ENCODE measurements at regions not wholly inside any gene's neighbourhood (a gene's known extent, or its start where the extent isn't known, plus 50 kb on each side); places are given as distances from the start of the nearest gene placed in this dataset.

DNA sequence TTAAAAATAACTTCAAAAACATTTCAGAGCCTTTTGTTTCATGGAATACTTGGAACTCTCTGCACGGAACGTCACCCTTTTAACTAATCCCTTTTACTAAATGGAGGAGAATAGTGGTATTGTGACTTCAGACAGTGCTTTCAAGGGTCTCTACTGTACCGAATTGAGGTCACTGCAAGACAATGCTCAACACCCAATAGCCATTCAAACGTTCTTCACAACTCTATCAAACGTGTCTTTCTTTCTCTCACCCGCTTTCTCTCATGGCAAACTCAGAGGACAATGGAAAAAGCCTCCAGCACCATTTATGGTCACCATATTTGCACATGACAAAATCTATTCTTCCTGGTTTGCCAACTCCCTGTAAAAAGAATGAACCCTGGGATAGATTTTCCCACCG, 132.1 kb upstream of the SOX5 start:
- TF ChIP-seq MXI1 (conservative IDR thresholded peaks at IDR 0.05; ENCODE audit: poor library complexity, severe bottlenecking): no peak
- TF ChIP-seq CTCF (IDR thresholded peaks at IDR 0.05; ENCODE audit: poor library complexity, severe bottlenecking): no peak
- no peak for TF ChIP-seq TAF1 (IDR thresholded peaks at IDR 0.05; ENCODE audit: low read depth)
- no peak for TF ChIP-seq POLR2AphosphoS5 (IDR thresholded peaks at IDR 0.05)
- TF ChIP-seq, protein P1, sequence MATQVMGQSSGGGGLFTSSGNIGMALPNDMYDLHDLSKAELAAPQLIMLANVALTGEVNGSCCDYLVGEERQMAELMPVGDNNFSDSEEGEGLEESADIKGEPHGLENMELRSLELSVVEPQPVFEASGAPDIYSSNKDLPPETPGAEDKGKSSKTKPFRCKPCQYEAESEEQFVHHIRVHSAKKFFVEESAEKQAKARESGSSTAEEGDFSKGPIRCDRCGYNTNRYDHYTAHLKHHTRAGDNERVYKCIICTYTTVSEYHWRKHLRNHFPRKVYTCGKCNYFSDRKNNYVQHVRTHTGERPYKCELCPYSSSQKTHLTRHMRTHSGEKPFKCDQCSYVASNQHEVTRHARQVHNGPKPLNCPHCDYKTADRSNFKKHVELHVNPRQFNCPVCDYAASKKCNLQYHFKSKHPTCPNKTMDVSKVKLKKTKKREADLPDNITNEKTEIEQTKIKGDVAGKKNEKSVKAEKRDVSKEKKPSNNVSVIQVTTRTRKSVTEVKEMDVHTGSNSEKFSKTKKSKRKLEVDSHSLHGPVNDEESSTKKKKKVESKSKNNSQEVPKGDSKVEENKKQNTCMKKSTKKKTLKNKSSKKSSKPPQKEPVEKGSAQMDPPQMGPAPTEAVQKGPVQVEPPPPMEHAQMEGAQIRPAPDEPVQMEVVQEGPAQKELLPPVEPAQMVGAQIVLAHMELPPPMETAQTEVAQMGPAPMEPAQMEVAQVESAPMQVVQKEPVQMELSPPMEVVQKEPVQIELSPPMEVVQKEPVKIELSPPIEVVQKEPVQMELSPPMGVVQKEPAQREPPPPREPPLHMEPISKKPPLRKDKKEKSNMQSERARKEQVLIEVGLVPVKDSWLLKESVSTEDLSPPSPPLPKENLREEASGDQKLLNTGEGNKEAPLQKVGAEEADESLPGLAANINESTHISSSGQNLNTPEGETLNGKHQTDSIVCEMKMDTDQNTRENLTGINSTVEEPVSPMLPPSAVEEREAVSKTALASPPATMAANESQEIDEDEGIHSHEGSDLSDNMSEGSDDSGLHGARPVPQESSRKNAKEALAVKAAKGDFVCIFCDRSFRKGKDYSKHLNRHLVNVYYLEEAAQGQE (IDR thresholded peaks at IDR 0.05; ENCODE audit: borderline replicate concordance): no peak
- no peak for TF ChIP-seq EZH2 (IDR thresholded peaks at IDR 0.05; ENCODE audit: borderline replicate concordance, insufficient read depth, low read length, poor library complexity, severe bottlenecking)
- TF ChIP-seq RAD21 (conservative IDR thresholded peaks at IDR 0.05): no peak
- TF ChIP-seq EP300 (conservative IDR thresholded peaks at IDR 0.05; ENCODE audit: poor library complexity, severe bottlenecking): no peak
